RWPE2 (cell line): ENCODE measurements at regions not wholly inside any gene's neighbourhood (a gene's known extent, or its start where the extent isn't known, plus 50 kb on each side); places are given as distances from the start of the nearest gene placed in this dataset.

Experiments
- ATAC-seq: fragments of 200-7000 bp; cut with Tn5 transposase; 3 replicates; pipeline ENCODE4 v1.9.1; 2021; ENCODE audit warnings: low read depth
- DNase-seq: peaks from one replicate; pipeline ENCODE4 v3.0.0-alpha.2; 2020; ENCODE audit warnings: low spot score
- H3K27ac ChIP-seq: fragments of 450-650 bp; 2 replicates; pipeline ENCODE4 v1.5.1; 2017; ENCODE audit warnings: mild to moderate bottlenecking; ENCODE audit not compliant: poor library complexity, severe bottlenecking
- H3K27me3 ChIP-seq: fragments of 250-450 bp; sonication (Bioruptor Pico); 2 replicates; pipeline ENCODE4 v1.5.1; 2021; ENCODE audit warnings: mild to moderate bottlenecking, moderate library complexity; ENCODE audit not compliant: insufficient read depth, poor library complexity, severe bottlenecking
- H3K36me3 ChIP-seq: fragments of 250-450 bp; sonication (Bioruptor Pico); 2 replicates; pipeline ENCODE4 v1.5.1; 2020; ENCODE audit warnings: low read depth, mild to moderate bottlenecking, moderate library complexity
- H3K4me1 ChIP-seq: fragments of 250-450 bp; sonication (Bioruptor Pico); 2 replicates; pipeline ENCODE4 v1.5.1; 2021; ENCODE audit warnings: mild to moderate bottlenecking, moderate library complexity; ENCODE audit not compliant: insufficient read depth, poor library complexity, severe bottlenecking
- H3K4me3 ChIP-seq: fragments of 250-450 bp; sonication (Bioruptor Pico); 2 replicates; pipeline ENCODE4 v1.5.1; 2021; ENCODE audit warnings: mild to moderate bottlenecking, moderate library complexity; ENCODE audit not compliant: severe bottlenecking
- H3K9me3 ChIP-seq: fragments of 250-450 bp; sonication (Bioruptor Pico); 2 replicates; pipeline ENCODE4 v1.5.1; 2021; ENCODE audit warnings: mild to moderate bottlenecking, moderate library complexity; ENCODE audit not compliant: severe bottlenecking
- TF ChIP-seq, protein P1 (sequence below): fragments of 450-650 bp; IDR thresholded peaks from one replicate; pipeline ENCODE4 v1.5.1; 2017; ENCODE audit warnings: mild to moderate bottlenecking, moderate library complexity; ENCODE audit not compliant: poor library complexity, severe bottlenecking

DNA sequence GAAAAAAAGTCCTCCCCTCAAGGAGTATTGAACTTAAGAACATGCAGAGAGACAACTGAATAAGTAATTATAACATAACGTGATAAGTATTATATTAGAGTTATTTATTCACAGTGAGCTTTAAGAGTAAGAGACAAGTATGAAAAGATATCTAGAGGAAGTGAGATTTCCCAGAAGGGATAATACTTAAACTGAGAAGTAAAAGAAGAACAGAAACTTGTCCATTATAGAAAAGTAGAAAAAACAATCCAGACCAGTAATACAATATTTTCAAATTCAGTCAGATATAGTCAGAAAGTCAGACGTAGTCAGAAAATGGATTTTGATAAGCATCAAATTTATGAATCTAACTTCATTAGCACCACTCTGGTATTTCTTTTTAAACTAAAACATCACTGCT is 613.0 kb upstream of the CCNG1 start:
- Histone ChIP-seq H3K4me1 (no peaks in the 10 kb centered on the region), H3K4me3 (no peak overlapping the region), H3K27me3 (no peaks in the 10 kb centered on the region), H3K36me3 (no peaks in the 10 kb centered on the region), H3K9me3 (peaks cover 2% of the 10 kb centered on the region), H3K27ac (no peak overlapping the region)
- ATAC-seq (no peak), DNase-seq (no peak)
- TF ChIP-seq, protein P1, sequence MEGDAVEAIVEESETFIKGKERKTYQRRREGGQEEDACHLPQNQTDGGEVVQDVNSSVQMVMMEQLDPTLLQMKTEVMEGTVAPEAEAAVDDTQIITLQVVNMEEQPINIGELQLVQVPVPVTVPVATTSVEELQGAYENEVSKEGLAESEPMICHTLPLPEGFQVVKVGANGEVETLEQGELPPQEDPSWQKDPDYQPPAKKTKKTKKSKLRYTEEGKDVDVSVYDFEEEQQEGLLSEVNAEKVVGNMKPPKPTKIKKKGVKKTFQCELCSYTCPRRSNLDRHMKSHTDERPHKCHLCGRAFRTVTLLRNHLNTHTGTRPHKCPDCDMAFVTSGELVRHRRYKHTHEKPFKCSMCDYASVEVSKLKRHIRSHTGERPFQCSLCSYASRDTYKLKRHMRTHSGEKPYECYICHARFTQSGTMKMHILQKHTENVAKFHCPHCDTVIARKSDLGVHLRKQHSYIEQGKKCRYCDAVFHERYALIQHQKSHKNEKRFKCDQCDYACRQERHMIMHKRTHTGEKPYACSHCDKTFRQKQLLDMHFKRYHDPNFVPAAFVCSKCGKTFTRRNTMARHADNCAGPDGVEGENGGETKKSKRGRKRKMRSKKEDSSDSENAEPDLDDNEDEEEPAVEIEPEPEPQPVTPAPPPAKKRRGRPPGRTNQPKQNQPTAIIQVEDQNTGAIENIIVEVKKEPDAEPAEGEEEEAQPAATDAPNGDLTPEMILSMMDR, result no peak

DNA sequence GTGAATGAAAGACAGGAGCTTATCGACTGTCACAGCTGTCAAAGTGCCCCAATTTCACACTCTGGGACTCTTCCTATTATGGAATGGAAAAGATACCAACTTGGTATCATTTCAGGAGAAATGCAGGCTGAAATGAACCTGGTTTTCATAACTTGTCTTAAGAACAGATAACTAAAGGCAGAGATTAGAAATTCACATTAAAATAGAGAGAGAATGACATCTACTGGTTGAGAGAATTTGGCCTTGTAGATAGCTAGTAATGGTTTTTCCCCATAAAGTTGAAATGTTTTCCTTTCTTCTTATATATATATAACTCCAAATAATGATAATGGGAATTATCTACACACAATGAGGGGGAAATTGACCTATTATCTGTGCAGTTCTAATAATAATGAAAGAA is 600.2 kb upstream of the CCNG1 start:
- H3K36me3 ChIP-seq, result no peaks in the 10 kb centered on the region
- ATAC-seq, result no peak
- no peaks in the 10 kb centered on the region for H3K4me1 ChIP-seq
- DNase-seq, result no peak
- TF ChIP-seq, protein P1, result no peak
- H3K4me3 ChIP-seq, result no peak overlapping the region
- peaks cover 5% of the 10 kb centered on the region for H3K9me3 ChIP-seq
- H3K27me3 ChIP-seq, result no peaks in the 10 kb centered on the region
- no peak overlapping the region for H3K27ac ChIP-seq

DNA sequence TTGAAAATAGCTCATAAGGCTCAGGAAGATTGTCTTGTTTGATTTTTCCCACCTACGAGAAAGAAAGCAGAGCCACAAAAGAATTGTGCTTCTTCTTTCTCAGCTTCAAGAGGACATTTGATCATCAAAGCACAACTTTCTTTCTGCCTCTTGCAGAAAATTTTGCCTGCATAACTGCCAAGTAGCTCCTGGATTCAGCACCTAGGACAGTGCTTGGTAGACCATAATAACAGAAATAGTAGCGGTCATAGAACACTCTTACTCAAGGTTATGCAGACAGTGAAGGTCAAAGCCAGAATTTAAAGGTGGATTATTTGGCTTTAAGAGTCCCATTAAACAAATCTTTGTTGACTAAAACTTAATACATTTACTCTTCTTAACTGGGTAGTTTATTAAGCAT is 594.7 kb upstream of the CCNG1 start:
- no peak for DNase-seq
- Histone ChIP-seq H3K4me1 (no peaks in the 10 kb centered on the region), H3K4me3 (no peak overlapping the region), H3K9me3 (peaks cover 2% of the 10 kb centered on the region), H3K27ac (no peak overlapping the region), H3K36me3 (no peaks in the 10 kb centered on the region), H3K27me3 (no peaks in the 10 kb centered on the region)
- ATAC-seq, result no peak
- TF ChIP-seq, protein P1, result no peak

DNA sequence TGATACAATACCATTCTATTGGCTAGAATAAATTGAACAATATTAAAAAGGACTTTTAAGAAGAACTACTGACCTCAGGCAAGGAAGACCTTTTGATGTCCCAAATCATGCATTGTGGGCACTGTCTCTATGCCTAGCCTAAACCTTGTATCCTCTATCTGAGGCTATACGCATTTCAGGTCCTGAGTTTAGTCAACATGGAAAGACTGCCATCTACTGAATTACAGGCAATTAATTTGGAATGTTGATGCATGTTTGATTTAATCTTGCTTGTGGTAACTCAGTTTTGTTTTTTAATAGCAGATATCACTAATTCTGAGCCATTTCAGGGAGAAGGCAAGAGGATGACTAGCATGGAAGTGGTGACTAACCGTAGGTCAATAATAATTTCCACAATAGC is 585.3 kb upstream of the CCNG1 start:
- TF ChIP-seq, protein P1, result no peak
- H3K27me3 ChIP-seq, result no peaks in the 10 kb centered on the region
- H3K9me3 ChIP-seq, result peaks cover 2% of the 10 kb centered on the region
- DNase-seq (no peak), ATAC-seq (no peak)
- no peak overlapping the region for H3K4me3 ChIP-seq
- no peaks in the 10 kb centered on the region for H3K4me1 ChIP-seq
- no peak overlapping the region for H3K27ac ChIP-seq
- H3K36me3 ChIP-seq, result no peaks in the 10 kb centered on the region

DNA sequence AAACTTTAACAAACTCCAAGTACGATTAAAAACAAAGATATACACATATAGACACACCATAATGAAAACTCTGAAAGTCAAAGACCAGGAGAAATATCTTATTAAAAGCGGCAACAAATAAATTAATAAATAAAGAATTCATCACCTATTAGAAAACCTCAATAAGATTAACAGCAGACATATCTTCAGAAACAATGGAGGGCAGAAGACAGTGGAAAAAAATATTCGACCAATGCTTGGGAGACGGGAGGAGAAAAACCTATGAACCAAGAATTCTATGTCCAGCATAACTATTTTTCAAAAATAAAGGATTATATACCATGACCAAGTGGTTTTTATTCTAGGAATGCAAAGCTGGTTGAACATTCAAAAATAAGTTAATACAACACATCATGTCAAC is 578.6 kb upstream of the CCNG1 start:
- H3K9me3 ChIP-seq, result peaks cover 9% of the 10 kb centered on the region
- H3K27me3 ChIP-seq, result no peaks in the 10 kb centered on the region
- no peaks in the 10 kb centered on the region for H3K4me1 ChIP-seq
- ATAC-seq, result no peak
- H3K27ac ChIP-seq, result no peak overlapping the region
- no peak for DNase-seq
- no peaks in the 10 kb centered on the region for H3K36me3 ChIP-seq
- TF ChIP-seq, protein P1, result no peak
- no peak overlapping the region for H3K4me3 ChIP-seq
